CD14-positive monocyte (primary cell): ENCODE measurements at regions not wholly inside any gene's neighbourhood (a gene's known extent, or its start where the extent isn't known, plus 50 kb on each side); places are given as distances from the start of the nearest gene placed in this dataset.
A peak's percentile ranks its signal among the peaks of the same experiment; 100 is the strongest.

Source experiments
- DNase-seq, 3 donors: peaks; one replicate each; pipeline ENCODE4 v3.0.0-alpha.2; 2011 to 2022
- H2AFZ ChIP-seq: 2 replicates; pipeline ENCODE4 v1.6.0; 2012; ENCODE audit warnings: mild to moderate bottlenecking, low read depth, low read length, inconsistent platforms; ENCODE audit not compliant: insufficient read depth, poor library complexity, severe bottlenecking
- H3K27ac ChIP-seq, 2 donors: 1 replicate in 1 of 2; 2 replicates in 1 of 2; pipeline ENCODE4 v1.5.1; 2012 to 2013; ENCODE audit warnings: low read length in 2 of 2, control low read depth in 1 of 2, inconsistent platforms in 1 of 2, low read depth in 1 of 2, mild to moderate bottlenecking in 1 of 2
- H3K27me3 ChIP-seq, 2 donors: one replicate each; pipeline versions ENCODE4 v1.6.0 to v1.6.1; 2011 to 2013; ENCODE audit warnings: low read length in 2 of 2; ENCODE audit not compliant: control insufficient read depth in 2 of 2, insufficient read depth in 2 of 2
- H3K36me3 ChIP-seq, 2 donors: replicated peaks in 1 of 2; 1 replicate in 1 of 2; 2 replicates in 1 of 2; pipeline versions ENCODE4 v1.5.1 to v1.6.1; 2012 to 2013; ENCODE audit warnings: low read length in 2 of 2, control low read depth in 1 of 2, inconsistent platforms in 1 of 2, mild to moderate bottlenecking in 1 of 2; ENCODE audit not compliant: insufficient read depth in 2 of 2, control insufficient read depth in 1 of 2
- H3K4me1 ChIP-seq, 2 donors: 1 replicate in 1 of 2; 2 replicates in 1 of 2; pipeline versions ENCODE4 v1.5.1 to v1.6.1; 2012 to 2013; ENCODE audit warnings: low read length in 2 of 2, control low read depth in 1 of 2, inconsistent platforms in 1 of 2, mild to moderate bottlenecking in 1 of 2, moderate library complexity in 1 of 2; ENCODE audit not compliant: insufficient read depth in 2 of 2, control insufficient read depth in 1 of 2
- H3K4me2 ChIP-seq: replicated peaks from 2 replicates; pipeline ENCODE3; 2012; ENCODE audit warnings: low read length, moderate library complexity, mild to moderate bottlenecking; ENCODE audit not compliant: poor library complexity, severe bottlenecking; ENCODE audit errors: extremely low read depth
- H3K4me3 ChIP-seq, 3 experiments: fragments of 200-600 bp in 1 of 3; sonication (generic) in 1 of 3; replicated peaks in 1 of 3; 1 replicate in 2 of 3; 2 replicates in 1 of 3; pipeline ENCODE4 v1.5.1; 2011 to 2013; ENCODE audit warnings: low read length in 3 of 3, mild to moderate bottlenecking in 3 of 3, control low read depth in 2 of 3, low read depth in 2 of 3, inconsistent platforms in 1 of 3, moderate library complexity in 1 of 3
- H3K79me2 ChIP-seq: 2 replicates; pipeline ENCODE4 v1.6.0; 2012; ENCODE audit warnings: mild to moderate bottlenecking, control low read depth, inconsistent platforms, low read length, moderate library complexity; ENCODE audit not compliant: insufficient read depth
- H3K9ac ChIP-seq: 2 replicates; pipeline ENCODE4 v1.6.0; 2017; ENCODE audit warnings: low read length, mild to moderate bottlenecking; ENCODE audit not compliant: insufficient read depth, poor library complexity, severe bottlenecking
- H3K9me3 ChIP-seq, 2 donors: replicated peaks in 1 of 2; 1 replicate in 1 of 2; 2 replicates in 1 of 2; pipeline versions ENCODE4 v1.5.1 to v1.6.1; 2012 to 2013; ENCODE audit warnings: low read length in 2 of 2, control low read depth in 1 of 2; ENCODE audit not compliant: control insufficient read depth in 1 of 2, insufficient read depth in 1 of 2
- H4K20me1 ChIP-seq: 2 replicates; pipeline ENCODE4 v1.6.0; 2012; ENCODE audit warnings: mild to moderate bottlenecking, low read length, control low read depth, moderate library complexity; ENCODE audit not compliant: insufficient read depth
- H3K27ac Mint-ChIP-seq, 7 donors: one replicate each; pipeline ENCODE4 v1.8.0; 2020; ENCODE audit warnings: mild to moderate bottlenecking in 7 of 7, mixed read lengths in 7 of 7, moderate library complexity in 6 of 7, inconsistent platforms in 2 of 7
- H3K27me3 Mint-ChIP-seq, 3 donors: one replicate each; pipeline ENCODE4 v1.8.0; 2021 to 2022; ENCODE audit warnings: low read depth in 3 of 3, mild to moderate bottlenecking in 3 of 3, mixed read lengths in 3 of 3, moderate library complexity in 3 of 3, inconsistent platforms in 1 of 3
- H3K36me3 Mint-ChIP-seq, 2 donors: one replicate each; pipeline ENCODE4 v1.8.0; 2020; ENCODE audit warnings: mixed read lengths in 2 of 2, inconsistent platforms in 1 of 2, mild to moderate bottlenecking in 1 of 2
- H3K4me1 Mint-ChIP-seq: one replicate; pipeline ENCODE4 v1.8.0; 2020; ENCODE audit warnings: mild to moderate bottlenecking, mixed read lengths
- H3K4me3 Mint-ChIP-seq, 2 donors: one replicate each; pipeline ENCODE4 v1.8.0; 2020; ENCODE audit warnings: mild to moderate bottlenecking in 2 of 2, mixed read lengths in 2 of 2, moderate library complexity in 1 of 2
- H3K9me3 Mint-ChIP-seq, 7 donors: one replicate each; pipeline ENCODE4 v1.8.0; 2020 to 2022; ENCODE audit warnings: mixed read lengths in 7 of 7, mild to moderate bottlenecking in 6 of 7, moderate library complexity in 6 of 7, inconsistent platforms in 2 of 7
- WGBS: methylation state at CpG from one replicate; pipeline ENCODE4 v1.1.5; 2013; ENCODE audit warnings: missing lambda C conversion rate; ENCODE audit not compliant: insufficient coverage; 5-methylcytosine and 5-hydroxymethylcytosine counted together
- intact Hi-C, 2 donors: fragments of 100-400 bp; cut with micrococcal nuclease; formaldehyde crosslinking; loops; one replicate each; pipeline versions ENCODE4 v1.15.0 to v1.15.1; 2023
- TF ChIP-seq, protein P1 (sequence below): fragments of 200-600 bp; IDR thresholded peaks from one replicate; pipeline ENCODE4 v1.8.0; 2022; ENCODE audit warnings: antibody characterized with exemption, mild to moderate bottlenecking

DNA sequence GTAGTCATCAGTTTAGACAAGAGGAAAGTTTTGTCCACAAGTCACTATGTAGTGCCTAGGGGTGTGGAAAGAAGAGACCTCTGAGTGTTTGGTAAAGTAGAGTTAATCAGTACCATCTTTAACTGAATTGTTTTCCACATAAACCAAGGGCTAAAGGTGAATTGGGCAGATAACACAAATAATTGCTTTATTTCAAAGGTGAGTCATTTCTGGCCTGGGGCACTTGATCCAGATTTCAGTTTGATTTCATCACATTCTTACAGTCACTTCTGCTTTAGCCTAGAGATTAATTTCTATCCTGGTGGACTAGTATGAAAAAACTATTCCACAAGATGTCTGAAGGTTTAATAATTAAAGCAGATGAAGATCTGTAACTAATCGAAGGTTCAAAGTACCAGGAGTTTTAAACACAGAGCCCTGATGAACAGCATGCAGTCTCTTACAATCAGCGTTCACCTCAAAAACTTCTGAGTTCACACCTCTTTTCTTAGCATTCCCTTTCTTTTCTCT, 74.5 kb upstream of the BOD1L1 start:
- Histone ChIP-seq H4K20me1 (no peaks in the 10 kb centered on the region), H3K9ac (no peak overlapping the region), H3K27ac (no peak overlapping the region), H3K4me3 (no peak overlapping the region), H2AFZ (no peak overlapping the region), H3K4me2 (no peak overlapping the region), H3K27me3 (no peaks in the 10 kb centered on the region), H3K36me3 (no peaks in the 10 kb centered on the region), H3K79me2 (no peaks in the 10 kb centered on the region), H3K9me3 (no peaks in the 10 kb centered on the region), H3K4me1 (peaks cover 14 to 20% of the 10 kb centered on the region in 2 donors)
- H3K9me3 Mint-ChIP-seq: peaks cover 0 to 1% (median 0%) of the 10 kb centered on the region in 7 donors
- H3K27me3 Mint-ChIP-seq: peaks cover 0 to 1% (median 0%) of the 10 kb centered on the region in 3 donors
- TF ChIP-seq, protein P1, sequence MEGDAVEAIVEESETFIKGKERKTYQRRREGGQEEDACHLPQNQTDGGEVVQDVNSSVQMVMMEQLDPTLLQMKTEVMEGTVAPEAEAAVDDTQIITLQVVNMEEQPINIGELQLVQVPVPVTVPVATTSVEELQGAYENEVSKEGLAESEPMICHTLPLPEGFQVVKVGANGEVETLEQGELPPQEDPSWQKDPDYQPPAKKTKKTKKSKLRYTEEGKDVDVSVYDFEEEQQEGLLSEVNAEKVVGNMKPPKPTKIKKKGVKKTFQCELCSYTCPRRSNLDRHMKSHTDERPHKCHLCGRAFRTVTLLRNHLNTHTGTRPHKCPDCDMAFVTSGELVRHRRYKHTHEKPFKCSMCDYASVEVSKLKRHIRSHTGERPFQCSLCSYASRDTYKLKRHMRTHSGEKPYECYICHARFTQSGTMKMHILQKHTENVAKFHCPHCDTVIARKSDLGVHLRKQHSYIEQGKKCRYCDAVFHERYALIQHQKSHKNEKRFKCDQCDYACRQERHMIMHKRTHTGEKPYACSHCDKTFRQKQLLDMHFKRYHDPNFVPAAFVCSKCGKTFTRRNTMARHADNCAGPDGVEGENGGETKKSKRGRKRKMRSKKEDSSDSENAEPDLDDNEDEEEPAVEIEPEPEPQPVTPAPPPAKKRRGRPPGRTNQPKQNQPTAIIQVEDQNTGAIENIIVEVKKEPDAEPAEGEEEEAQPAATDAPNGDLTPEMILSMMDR: no peak
- H3K4me3 Mint-ChIP-seq: no peak overlapping the region
- DNase-seq: peak; percentile 1 to 13 (median 4)
- peaks cover 20% of the 10 kb centered on the region for H3K4me1 Mint-ChIP-seq
- no peak overlapping the region for H3K27ac Mint-ChIP-seq
- intact Hi-C loops: no loop called here
- whole genome bisulfite sequencing: 94% methylated on average over 2 of the region's 2 CpGs
- H3K36me3 Mint-ChIP-seq: no peaks in the 10 kb centered on the region

DNA sequence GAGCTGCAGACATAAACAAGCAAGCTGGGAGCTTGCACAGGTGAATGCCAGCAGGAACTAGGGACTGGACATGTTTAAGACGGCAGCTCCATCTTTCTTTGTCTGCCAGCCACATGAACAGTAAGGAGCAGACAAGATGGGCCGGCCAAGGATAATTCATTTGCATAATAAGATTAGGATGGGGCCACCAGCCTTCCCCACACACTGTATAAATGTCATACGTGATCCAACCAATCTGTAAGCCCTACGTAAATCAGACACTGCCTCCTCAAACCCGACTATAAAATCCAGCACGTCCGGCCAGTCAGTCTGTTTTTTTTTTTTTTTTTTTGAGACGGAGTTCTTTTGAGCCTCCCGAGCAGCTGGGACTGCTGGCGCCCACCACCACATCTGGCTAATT, 75.6 kb upstream of the BOD1L1 start:
- Histone ChIP-seq H3K9ac (no peak overlapping the region), H3K36me3 (no peaks in the 10 kb centered on the region), H3K4me1 (peaks cover 14 to 20% of the 10 kb centered on the region in 2 donors), H4K20me1 (no peaks in the 10 kb centered on the region), H3K79me2 (no peaks in the 10 kb centered on the region), H3K4me2 (no peak overlapping the region), H2AFZ (no peak overlapping the region), H3K9me3 (no peaks in the 10 kb centered on the region), H3K27ac (no peak overlapping the region), H3K27me3 (no peaks in the 10 kb centered on the region), H3K4me3 (no peak overlapping the region)
- H3K27me3 Mint-ChIP-seq: peaks cover 0 to 1% (median 0%) of the 10 kb centered on the region in 3 donors
- TF ChIP-seq, protein P1: no peak
- no peak overlapping the region for H3K4me3 Mint-ChIP-seq
- peaks cover 0 to 1% (median 0%) of the 10 kb centered on the region in 7 donors for H3K9me3 Mint-ChIP-seq
- intact Hi-C loops: no loop called here
- H3K27ac Mint-ChIP-seq: peak overlapping the region in 1 of 7 donors; percentile 7
- DNase-seq: no peak
- 96% methylated on average over 4 of the region's 10 CpGs for WGBS
- no peaks in the 10 kb centered on the region for H3K36me3 Mint-ChIP-seq
- peaks cover 20% of the 10 kb centered on the region for H3K4me1 Mint-ChIP-seq
